Cerebellar nuclear complex (tissue), 1 donor: ENCODE measurements at regions not wholly inside any gene's neighbourhood (a gene's known extent, or its start where the extent isn't known, plus 50 kb on each side); places are given as distances from the start of the nearest gene placed in this dataset.

Source experiments
- DNase-seq, 2 experiments: peaks; one replicate each; lab custom pipeline; 2025; lab: John Stamatoyannopoulos, UW

- DNase-seq: no peak
These were observed 1330.4 kb upstream of the WWC1 start for GRCh38 chr5:166961028-166961427.

GRCh38 chr5:166961913-166962312 lies 1329.5 kb upstream of the WWC1 start:
- no peak for DNase-seq

- no peak for DNase-seq
These were observed 1329.0 kb upstream of the WWC1 start for GRCh38 chr5:166962461-166962860.

GRCh38 chr5:166963596-166963995 lies 1327.8 kb upstream of the WWC1 start:
- DNase-seq: no peak

GRCh38 chr5:166977911-166978422 lies 1313.5 kb upstream of the WWC1 start:
- DNase-seq: no peak

GRCh38 chr5:166979307-166979895 lies 1312.0 kb upstream of the WWC1 start:
- no peak for DNase-seq

- DNase-seq: no peak
These were observed 1310.8 kb upstream of the WWC1 start for GRCh38 chr5:166980666-166981065.

- no peak for DNase-seq
These were observed 1309.2 kb upstream of the WWC1 start for GRCh38 chr5:166982226-166982625.

- DNase-seq: no peak
These were observed 1299.8 kb upstream of the WWC1 start for GRCh38 chr5:166991601-166992000.

GRCh38 chr5:166992108-166992507 lies 1299.3 kb upstream of the WWC1 start:
- no peak for DNase-seq

GRCh38 chr5:166992874-166993722 lies 1298.3 kb upstream of the WWC1 start:
- peak; percentile 3 to 32 for DNase-seq

GRCh38 chr5:166994226-166994625 lies 1297.2 kb upstream of the WWC1 start:
- DNase-seq: no peak

GRCh38 chr5:167001246-167001645 lies 1290.2 kb upstream of the WWC1 start:
- no peak for DNase-seq

- no peak for DNase-seq
These were observed 1282.7 kb upstream of the WWC1 start for GRCh38 chr5:167008705-167009104.

GRCh38 chr5:167011196-167011595 lies 1280.2 kb upstream of the WWC1 start:
- DNase-seq: no peak

GRCh38 chr5:167012123-167013034 lies 1279.1 kb upstream of the WWC1 start:
- DNase-seq: no peak

GRCh38 chr5:167014401-167015056 lies 1276.9 kb upstream of the WWC1 start:
- no peak for DNase-seq

- no peak for DNase-seq
These were observed 1271.0 kb upstream of the WWC1 start for GRCh38 chr5:167020418-167020817.

GRCh38 chr5:167029488-167029887 lies 1262.0 kb upstream of the WWC1 start:
- no peak for DNase-seq

GRCh38 chr5:167030500-167031120 lies 1260.8 kb upstream of the WWC1 start:
- DNase-seq: no peak

GRCh38 chr5:167036585-167036984 lies 1254.9 kb upstream of the WWC1 start:
- DNase-seq: no peak
